ENCODE measurements at regions not wholly inside any gene's neighbourhood (a gene's known extent, or its start where the extent isn't known, plus 50 kb on each side); places are given as distances from the start of the nearest gene placed in this dataset.

GRCh38 chr4:124964852-124965496, 252.4 kb upstream of the ANKRD50 start:
- TF ChIP-seq, protein P1, sequence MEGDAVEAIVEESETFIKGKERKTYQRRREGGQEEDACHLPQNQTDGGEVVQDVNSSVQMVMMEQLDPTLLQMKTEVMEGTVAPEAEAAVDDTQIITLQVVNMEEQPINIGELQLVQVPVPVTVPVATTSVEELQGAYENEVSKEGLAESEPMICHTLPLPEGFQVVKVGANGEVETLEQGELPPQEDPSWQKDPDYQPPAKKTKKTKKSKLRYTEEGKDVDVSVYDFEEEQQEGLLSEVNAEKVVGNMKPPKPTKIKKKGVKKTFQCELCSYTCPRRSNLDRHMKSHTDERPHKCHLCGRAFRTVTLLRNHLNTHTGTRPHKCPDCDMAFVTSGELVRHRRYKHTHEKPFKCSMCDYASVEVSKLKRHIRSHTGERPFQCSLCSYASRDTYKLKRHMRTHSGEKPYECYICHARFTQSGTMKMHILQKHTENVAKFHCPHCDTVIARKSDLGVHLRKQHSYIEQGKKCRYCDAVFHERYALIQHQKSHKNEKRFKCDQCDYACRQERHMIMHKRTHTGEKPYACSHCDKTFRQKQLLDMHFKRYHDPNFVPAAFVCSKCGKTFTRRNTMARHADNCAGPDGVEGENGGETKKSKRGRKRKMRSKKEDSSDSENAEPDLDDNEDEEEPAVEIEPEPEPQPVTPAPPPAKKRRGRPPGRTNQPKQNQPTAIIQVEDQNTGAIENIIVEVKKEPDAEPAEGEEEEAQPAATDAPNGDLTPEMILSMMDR (conservative IDR thresholded peaks at IDR 0.05; ENCODE audit: low read depth) = no peak
- ChIA-PET CTCF (no interaction called here), POLR2A (ENCODE audit: low non-redundant PET) (no interaction called here)
- no peak overlapping the region for H3K27ac ChIP-seq
- no peak for DNase-seq (ENCODE audit: low spot score)

DNA sequence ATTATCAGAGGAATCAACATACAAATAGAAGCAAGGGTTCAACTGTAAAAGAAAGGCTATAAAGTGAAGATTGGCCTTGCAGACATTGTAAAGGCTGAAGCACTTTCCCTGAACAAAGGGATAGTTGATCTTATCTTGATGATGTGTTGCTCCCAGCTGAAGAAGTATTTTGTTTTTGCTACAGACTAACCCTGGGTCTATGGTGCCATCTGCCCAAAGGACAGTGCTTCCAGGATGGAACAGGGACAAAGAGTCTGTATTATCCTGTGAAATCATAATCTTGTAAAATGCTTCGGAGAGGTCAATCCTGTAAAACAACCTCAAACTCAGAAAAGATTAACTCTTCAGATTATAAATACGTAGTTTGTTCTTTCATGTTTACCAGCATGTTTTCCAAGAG, 251.7 kb upstream of the ANKRD50 start:
- no peak overlapping the region for H3K27ac ChIP-seq
- DNase-seq (ENCODE audit: low spot score) = no peak
- ChIA-PET POLR2A (ENCODE audit: low non-redundant PET) (no interaction called here), CTCF (no interaction called here)
- TF ChIP-seq, protein P1 (conservative IDR thresholded peaks at IDR 0.05; ENCODE audit: low read depth) = no peak

DNA sequence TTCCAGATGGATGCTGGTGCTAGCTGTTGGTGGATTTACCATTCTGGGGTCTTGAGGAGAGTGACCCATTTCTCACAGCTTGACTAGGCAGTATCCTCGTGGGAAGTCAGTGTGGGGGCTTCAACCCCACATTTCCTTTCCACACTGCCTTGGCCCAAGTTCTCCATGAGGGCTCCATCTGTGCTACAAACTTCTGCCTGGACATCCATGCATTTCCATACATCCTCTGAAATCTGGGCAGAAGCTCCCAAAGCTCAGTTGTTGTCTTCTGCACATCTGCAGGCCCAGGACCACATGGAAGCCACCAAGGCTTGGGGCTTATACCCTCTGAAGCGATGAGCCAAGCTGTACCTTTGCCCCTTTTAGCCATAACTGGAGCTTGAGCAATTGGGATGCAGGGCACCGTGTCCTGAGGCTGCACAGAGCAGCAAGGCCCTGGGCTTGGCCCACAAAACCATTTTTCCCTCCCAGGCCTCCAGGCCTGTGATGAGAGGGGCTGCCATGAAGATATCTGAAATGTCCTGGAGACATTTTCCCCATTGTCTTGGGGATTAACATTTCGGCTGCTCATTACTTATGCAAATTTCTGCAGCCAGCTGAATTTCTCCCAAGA, 248.7 kb upstream of the ANKRD50 start:
- CTCF ChIA-PET = no interaction called here
- no peak for DNase-seq (ENCODE audit: low spot score)
- H3K27ac ChIP-seq = no peak overlapping the region
- POLR2A ChIA-PET (ENCODE audit: low non-redundant PET) = no interaction called here
- TF ChIP-seq, protein P1 (conservative IDR thresholded peaks at IDR 0.05; ENCODE audit: low read depth) = no peak

GRCh38 chr4:124958847-124959246, 246.3 kb upstream of the ANKRD50 start:
- POLR2A ChIA-PET (ENCODE audit: low non-redundant PET) = interaction anchor here (0.5 kb wide), 1 partner anchor 52 kb away, joined by 4 read pairs; no protein-coding TSS in a partner anchor
- no peak overlapping the region for H3K27ac ChIP-seq
- TF ChIP-seq, protein P1 (conservative IDR thresholded peaks at IDR 0.05; ENCODE audit: low read depth) = no peak
- no peak for DNase-seq (ENCODE audit: low spot score)
- CTCF ChIA-PET = no interaction called here

DNA sequence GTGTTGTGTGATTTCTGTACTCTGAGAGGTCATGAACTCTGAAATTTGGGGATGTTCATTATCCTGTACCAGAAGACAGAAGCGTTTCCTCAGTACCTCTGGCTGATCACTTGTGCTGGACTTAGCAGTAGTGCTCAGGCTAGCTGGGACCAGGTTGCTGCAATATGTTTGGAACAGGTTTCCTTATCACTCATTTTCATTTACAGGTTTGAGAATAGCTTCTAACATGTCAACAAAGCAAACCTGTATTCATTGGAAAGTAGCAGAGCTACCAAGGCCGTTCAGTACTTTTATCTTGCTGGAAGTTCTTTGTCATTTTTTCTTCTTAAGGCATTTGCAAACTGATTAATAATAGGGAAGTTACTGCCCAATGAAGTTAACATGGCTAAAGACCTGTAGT, 242.9 kb upstream of the ANKRD50 start:
- TF ChIP-seq, protein P1 (conservative IDR thresholded peaks at IDR 0.05; ENCODE audit: low read depth) = no peak
- POLR2A ChIA-PET (ENCODE audit: low non-redundant PET) = no interaction called here
- CTCF ChIA-PET = no interaction called here

DNA sequence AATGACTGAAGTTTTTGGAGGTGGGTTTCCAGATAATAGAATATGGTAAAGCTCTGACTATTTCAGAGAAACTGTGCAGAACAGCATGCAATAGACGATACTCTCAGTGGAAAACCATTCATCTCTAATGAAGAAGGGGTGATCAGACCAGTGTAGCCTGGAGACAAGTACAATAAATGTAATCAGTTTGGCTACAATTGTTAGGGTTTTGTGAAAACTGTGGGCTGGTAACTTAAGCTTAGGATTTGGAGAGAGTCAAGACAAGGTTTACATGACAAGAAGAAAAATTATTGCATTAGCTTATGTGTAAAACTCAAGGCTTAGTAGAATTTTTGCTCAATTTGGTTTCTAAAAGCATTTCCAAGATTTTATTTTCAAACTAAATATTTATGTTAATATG, 241.5 kb upstream of the ANKRD50 start:
- TF ChIP-seq, protein P1 (conservative IDR thresholded peaks at IDR 0.05; ENCODE audit: low read depth) = no peak

More for the DNA sequence above, 242.9 kb upstream of the ANKRD50 start:
- DNase-seq (ENCODE audit: low spot score) = no peak
- no peak overlapping the region for H3K27ac ChIP-seq

More for the DNA sequence above, 241.5 kb upstream of the ANKRD50 start:
- ChIA-PET CTCF (no interaction called here), POLR2A (ENCODE audit: low non-redundant PET) (no interaction called here)
- no peak overlapping the region for H3K27ac ChIP-seq
- DNase-seq (ENCODE audit: low spot score) = no peak

All from RWPE1 (cell line).